PFSK-1 (cell line): ENCODE measurements at regions not wholly inside any gene's neighbourhood (a gene's known extent, or its start where the extent isn't known, plus 50 kb on each side); places are given as distances from the start of the nearest gene placed in this dataset.

ENCODE experiments used
- POLR2AphosphoS5 ChIP-seq: IDR thresholded peaks from 2 replicates; pipeline ENCODE4 v1.6.1; 2012; ENCODE audit warnings: low read depth, mild to moderate bottlenecking, control low read depth, low read length, moderate library complexity
- REST ChIP-seq, 2 experiments: IDR thresholded peaks; 2 replicates each; pipeline versions ENCODE4 v1.6.1 to v1.8.0; 2011 to 2012; ENCODE audit warnings: low read depth in 2 of 2, low read length in 2 of 2, control low read depth in 1 of 2, inconsistent platforms in 1 of 2, mild to moderate bottlenecking in 1 of 2, moderate library complexity in 1 of 2; ENCODE audit not compliant: insufficient read depth in 1 of 2
- SIN3A ChIP-seq: IDR thresholded peaks from 2 replicates; pipeline ENCODE4 v1.6.1; 2012; ENCODE audit warnings: mild to moderate bottlenecking, low read length, moderate library complexity, borderline replicate concordance; ENCODE audit not compliant: insufficient read depth
- TAF1 ChIP-seq: IDR thresholded peaks from 2 replicates; pipeline ENCODE4 v1.6.1; 2012; ENCODE audit warnings: low read length, control low read depth, borderline replicate concordance; ENCODE audit not compliant: insufficient read depth

DNA sequence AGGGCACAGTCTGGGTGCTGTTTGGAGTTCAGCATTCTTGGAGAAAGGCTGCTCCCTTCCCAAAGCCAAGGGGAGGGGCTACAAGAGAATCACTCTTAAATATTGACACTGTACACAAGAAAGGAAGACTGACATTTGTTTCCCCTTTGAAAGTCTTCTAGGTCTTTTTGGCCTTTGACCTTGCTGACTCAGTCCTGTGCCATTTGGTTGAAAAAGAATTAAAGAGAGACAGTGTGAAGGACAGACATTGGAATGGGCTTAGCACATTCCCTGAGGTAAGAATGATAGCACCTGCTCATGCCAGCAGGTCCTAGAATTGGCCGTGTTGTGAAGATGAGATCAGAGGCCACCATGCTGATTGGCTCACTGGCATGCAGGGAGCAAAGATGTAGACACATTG lies 271.4 kb upstream of the ZNF608 start:
- TF ChIP-seq REST (IDR thresholded peaks at IDR 0.05; ENCODE audit: insufficient read depth in 1 of 2, low read depth in 2 of 2, low read length in 2 of 2): no peak
- no peak for TF ChIP-seq POLR2AphosphoS5
- TF ChIP-seq TAF1: no peak
- no peak for TF ChIP-seq SIN3A
